SK-N-SH (cell line): ENCODE measurements at regions not wholly inside any gene's neighbourhood (a gene's known extent, or its start where the extent isn't known, plus 50 kb on each side); places are given as distances from the start of the nearest gene placed in this dataset.

Experiments used
- CTCF ChIA-PET: fragments of 300-600, 350-600 bp; formaldehyde crosslinking; extraction: SDS; loops from one replicate; lab custom pipeline; 2021; lab: Yijun Ruan, JAX
- POLR2A ChIA-PET: fragments of 350-600 bp; sonication (Branson Sonifier 250); formaldehyde crosslinking; extraction: SDS; loops from one replicate; lab custom pipeline; 2020; ENCODE audit warnings: antibody characterized with exemption, inconsistent platforms; lab: Yijun Ruan, JAX
- DNase-seq: peaks from one replicate; pipeline ENCODE4 v3.0.0; 2012
- H2AFZ ChIP-seq: fragments of 200-600 bp; sonication (generic); 2 replicates; pipeline ENCODE4 v1.8.1; 2016; ENCODE audit warnings: antibody characterized with exemption, mild to moderate bottlenecking, low read depth
- H3F3A ChIP-seq: fragments of 200-600 bp; sonication (generic); replicated peaks from 2 replicates; pipeline ENCODE3; 2016; ENCODE audit warnings: antibody characterized with exemption, mild to moderate bottlenecking; ENCODE audit not compliant: insufficient read depth
- H3K27ac ChIP-seq, 2 experiments: fragments of 200-500 bp in 1 of 2; fragments of 200-600 bp in 1 of 2; sonication (Bioruptor generic) in 1 of 2; sonication (generic), shearing (Covaris generic) in 1 of 2; 2 replicates each; pipeline versions ENCODE4 v1.5.1 to v1.6.1; 2014 to 2016; ENCODE audit warnings: low read depth in 2 of 2, inconsistent platforms in 1 of 2, low read length in 1 of 2, mild to moderate bottlenecking in 1 of 2, mixed read lengths in 1 of 2
- H3K27me3 ChIP-seq: fragments of 200-600 bp; sonication (generic), shearing (Covaris generic); 2 replicates; pipeline ENCODE4 v1.6.1; 2016; ENCODE audit warnings: mixed run types; ENCODE audit not compliant: insufficient read depth
- H3K36me3 ChIP-seq, 2 experiments: fragments of 200-500 bp in 1 of 2; fragments of 200-600 bp in 1 of 2; sonication (Bioruptor generic) in 1 of 2; sonication (generic) in 1 of 2; replicated peaks in 1 of 2; 2 replicates each; pipeline versions ENCODE3 to v1.5.1; 2014 to 2016; ENCODE audit warnings: low read length in 1 of 2, mild to moderate bottlenecking in 1 of 2; ENCODE audit not compliant: insufficient read depth in 2 of 2, control insufficient read depth in 1 of 2
- H3K4me1 ChIP-seq, 2 experiments: fragments of 200-500 bp in 1 of 2; fragments of 200-600 bp in 1 of 2; sonication (Bioruptor generic) in 1 of 2; sonication (generic), shearing (Covaris generic) in 1 of 2; 2 replicates each; pipeline versions ENCODE4 v1.5.1 to v1.6.1; 2014 to 2016; ENCODE audit warnings: low read depth in 1 of 2, low read length in 1 of 2, mixed run types in 1 of 2; ENCODE audit not compliant: insufficient read depth in 2 of 2, control insufficient read depth in 1 of 2
- H3K4me2 ChIP-seq: fragments of 200-600 bp; sonication (generic), shearing (Covaris generic); 2 replicates; pipeline ENCODE4 v1.6.1; 2017; ENCODE audit warnings: mixed run types
- H3K4me3 ChIP-seq, 2 experiments: fragments of 200-500 bp in 1 of 2; fragments of 200-600 bp in 1 of 2; sonication (Bioruptor generic) in 1 of 2; sonication (generic), shearing (Covaris generic) in 1 of 2; 2 replicates each; pipeline versions ENCODE4 v1.5.1 to v1.8.1; 2014 to 2016; ENCODE audit warnings: low read depth in 2 of 2, inconsistent platforms in 1 of 2, low read length in 1 of 2, mild to moderate bottlenecking in 1 of 2, mixed read lengths in 1 of 2, moderate library complexity in 1 of 2
- H3K79me2 ChIP-seq: fragments of 200-600 bp; sonication (generic); 2 replicates; pipeline ENCODE4 v1.8.1; 2017; ENCODE audit warnings: mild to moderate bottlenecking; ENCODE audit not compliant: insufficient read depth
- H3K9ac ChIP-seq: fragments of 200-600 bp; sonication (generic); 2 replicates; pipeline ENCODE4 v1.6.1; 2017; ENCODE audit warnings: mixed run types
- H3K9me2 ChIP-seq: fragments of 200-600 bp; sonication (generic); 2 replicates; pipeline ENCODE4 v1.6.1; 2017; ENCODE audit warnings: mixed run types
- H3K9me3 ChIP-seq: fragments of 200-600 bp; sonication (generic); 2 replicates; pipeline ENCODE4 v1.6.1; 2017; ENCODE audit warnings: mixed run types, mild to moderate bottlenecking, moderate library complexity
- H4K20me1 ChIP-seq: fragments of 200-600 bp; sonication (generic); 2 replicates; pipeline ENCODE4 v1.6.1; 2017; ENCODE audit warnings: mild to moderate bottlenecking, mixed run types; ENCODE audit not compliant: insufficient read depth
- CHD2 ChIP-seq: fragments of 150-350 bp; IDR thresholded peaks from 2 replicates; pipeline ENCODE4 v1.6.1; 2018; ENCODE audit warnings: low read length; ENCODE audit not compliant: partially characterized antibody
- EP300 ChIP-seq, 2 experiments: IDR thresholded peaks; 2 replicates each; pipeline versions ENCODE4 v1.4.0 to v1.6.1; 2012; ENCODE audit warnings: borderline replicate concordance in 1 of 2, low read depth in 1 of 2, low read length in 1 of 2
- EZH2phosphoT487 ChIP-seq: fragments of 200-600 bp; sonication (generic); IDR thresholded peaks from 2 replicates; pipeline ENCODE4 v1.6.1; 2017; ENCODE audit warnings: low read depth, mixed run types, mild to moderate bottlenecking, antibody characterized with exemption, moderate library complexity, borderline replicate concordance
- FOSL2 ChIP-seq: IDR thresholded peaks from 2 replicates; pipeline ENCODE4 v1.4.0; 2012; ENCODE audit warnings: low read depth, mild to moderate bottlenecking, moderate library complexity, borderline replicate concordance
- FOXM1 ChIP-seq: IDR thresholded peaks from 2 replicates; pipeline ENCODE4 v1.4.0; 2012; ENCODE audit warnings: low read depth, mild to moderate bottlenecking
- GATA2 ChIP-seq: sonication (generic); formaldehyde crosslinking; IDR thresholded peaks from 2 replicates; pipeline ENCODE4 v1.5.0; 2020; ENCODE audit warnings: mild to moderate bottlenecking, missing genetic modification reagents
- IRF3 ChIP-seq: fragments of 150-350 bp; IDR thresholded peaks from 2 replicates; pipeline ENCODE4 v1.6.1; 2016; ENCODE audit warnings: mild to moderate bottlenecking, low read depth, low read length
- MEF2A ChIP-seq: IDR thresholded peaks from 2 replicates; pipeline ENCODE4 v1.4.0; 2012; ENCODE audit warnings: low read depth, borderline replicate concordance
- NFIC ChIP-seq: IDR thresholded peaks from 2 replicates; pipeline ENCODE4 v1.4.0; 2012; ENCODE audit warnings: borderline replicate concordance
- TEAD4 ChIP-seq: IDR thresholded peaks from 2 replicates; pipeline ENCODE4 v1.4.0; 2012; ENCODE audit warnings: mild to moderate bottlenecking, borderline replicate concordance; ENCODE audit not compliant: insufficient read depth
- USF2 ChIP-seq: fragments of 150-350 bp; IDR thresholded peaks from 2 replicates; pipeline ENCODE4 v1.6.1; 2017; ENCODE audit warnings: antibody characterized with exemption, low read length, low read depth, borderline replicate concordance
- YY1 ChIP-seq: IDR thresholded peaks from 2 replicates; pipeline ENCODE4 v1.4.0; 2012; ENCODE audit warnings: low read depth, mild to moderate bottlenecking
- WGBS: methylation state at CpG from one replicate; pipeline ENCODE4 v1.1.6; 2017; ENCODE audit warnings: low lambda C conversion rate; 5-methylcytosine and 5-hydroxymethylcytosine counted together
- TF ChIP-seq, protein P1 (sequence below): IDR thresholded peaks from 2 replicates; pipeline ENCODE4 v1.4.0; 2012; ENCODE audit warnings: low read depth, borderline replicate concordance
- TF ChIP-seq, protein P2 (sequence below): fragments of 200-600 bp; sonication (generic); IDR thresholded peaks from 2 replicates; pipeline ENCODE4 v1.6.1; 2017; ENCODE audit warnings: antibody characterized with exemption, mild to moderate bottlenecking, moderate library complexity

DNA sequence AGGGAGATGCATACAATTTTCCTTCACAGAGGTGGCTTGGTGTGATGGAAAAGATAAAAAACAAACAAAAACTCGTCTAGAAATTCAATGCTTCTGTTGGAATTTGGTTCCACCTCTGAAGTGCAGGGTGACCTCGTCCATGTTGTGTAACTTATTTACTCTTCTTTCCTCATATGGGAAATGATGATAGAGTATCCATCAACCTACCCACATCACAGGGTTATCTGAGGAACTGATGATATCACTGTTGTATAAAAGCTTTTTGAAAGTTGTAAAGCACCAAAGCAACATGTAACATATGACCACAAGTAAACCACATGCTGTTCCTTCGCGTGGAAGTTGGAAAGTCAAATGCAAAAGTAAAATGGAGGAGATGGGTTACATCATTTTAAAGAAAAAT lies 212.0 kb upstream of the SGK1 start:
- Histone ChIP-seq H3K4me1 (no peaks in the 10 kb centered on the region), H3F3A (no peaks in the 10 kb centered on the region), H4K20me1 (no peaks in the 10 kb centered on the region), H2AFZ (no peak overlapping the region), H3K36me3 (no peaks in the 10 kb centered on the region), H3K4me2 (no peak overlapping the region), H3K27me3 (no peaks in the 10 kb centered on the region), H3K9ac (no peak overlapping the region), H3K27ac (no peak overlapping the region), H3K9me3 (no peaks in the 10 kb centered on the region), H3K4me3 (no peak overlapping the region)
- WGBS, result 73% methylated on average over 4 of the region's 4 CpGs
- no peak for DNase-seq
- POLR2A ChIA-PET, result no interaction called here
- CTCF ChIA-PET, result no interaction called here
- TF ChIP-seq GATA2 (CRISPR knock-in tag), result no peak
- no peak for TF ChIP-seq EZH2phosphoT487
- no peak for TF ChIP-seq TEAD4
- no peak for TF ChIP-seq USF2
- no peak for TF ChIP-seq CHD2
- no peak for TF ChIP-seq IRF3
- no peak for TF ChIP-seq NFIC
- TF ChIP-seq YY1, result no peak
- TF ChIP-seq FOSL2, result no peak
- no peak for TF ChIP-seq EP300 (IDR thresholded peaks at IDR 0.05; ENCODE audit: borderline replicate concordance in 1 of 2, low read depth in 1 of 2, low read length in 1 of 2)
- TF ChIP-seq, protein P1, sequence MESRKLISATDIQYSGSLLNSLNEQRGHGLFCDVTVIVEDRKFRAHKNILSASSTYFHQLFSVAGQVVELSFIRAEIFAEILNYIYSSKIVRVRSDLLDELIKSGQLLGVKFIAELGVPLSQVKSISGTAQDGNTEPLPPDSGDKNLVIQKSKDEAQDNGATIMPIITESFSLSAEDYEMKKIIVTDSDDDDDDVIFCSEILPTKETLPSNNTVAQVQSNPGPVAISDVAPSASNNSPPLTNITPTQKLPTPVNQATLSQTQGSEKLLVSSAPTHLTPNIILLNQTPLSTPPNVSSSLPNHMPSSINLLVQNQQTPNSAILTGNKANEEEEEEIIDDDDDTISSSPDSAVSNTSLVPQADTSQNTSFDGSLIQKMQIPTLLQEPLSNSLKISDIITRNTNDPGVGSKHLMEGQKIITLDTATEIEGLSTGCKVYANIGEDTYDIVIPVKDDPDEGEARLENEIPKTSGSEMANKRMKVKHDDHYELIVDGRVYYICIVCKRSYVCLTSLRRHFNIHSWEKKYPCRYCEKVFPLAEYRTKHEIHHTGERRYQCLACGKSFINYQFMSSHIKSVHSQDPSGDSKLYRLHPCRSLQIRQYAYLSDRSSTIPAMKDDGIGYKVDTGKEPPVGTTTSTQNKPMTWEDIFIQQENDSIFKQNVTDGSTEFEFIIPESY, result no peak
- TF ChIP-seq, protein P2, sequence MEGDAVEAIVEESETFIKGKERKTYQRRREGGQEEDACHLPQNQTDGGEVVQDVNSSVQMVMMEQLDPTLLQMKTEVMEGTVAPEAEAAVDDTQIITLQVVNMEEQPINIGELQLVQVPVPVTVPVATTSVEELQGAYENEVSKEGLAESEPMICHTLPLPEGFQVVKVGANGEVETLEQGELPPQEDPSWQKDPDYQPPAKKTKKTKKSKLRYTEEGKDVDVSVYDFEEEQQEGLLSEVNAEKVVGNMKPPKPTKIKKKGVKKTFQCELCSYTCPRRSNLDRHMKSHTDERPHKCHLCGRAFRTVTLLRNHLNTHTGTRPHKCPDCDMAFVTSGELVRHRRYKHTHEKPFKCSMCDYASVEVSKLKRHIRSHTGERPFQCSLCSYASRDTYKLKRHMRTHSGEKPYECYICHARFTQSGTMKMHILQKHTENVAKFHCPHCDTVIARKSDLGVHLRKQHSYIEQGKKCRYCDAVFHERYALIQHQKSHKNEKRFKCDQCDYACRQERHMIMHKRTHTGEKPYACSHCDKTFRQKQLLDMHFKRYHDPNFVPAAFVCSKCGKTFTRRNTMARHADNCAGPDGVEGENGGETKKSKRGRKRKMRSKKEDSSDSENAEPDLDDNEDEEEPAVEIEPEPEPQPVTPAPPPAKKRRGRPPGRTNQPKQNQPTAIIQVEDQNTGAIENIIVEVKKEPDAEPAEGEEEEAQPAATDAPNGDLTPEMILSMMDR, result no peak
- TF ChIP-seq FOXM1, result no peak
- no peak for TF ChIP-seq MEF2A
- TF ChIP-seq, all 33 proteins: peak for 0
- H3K79me2 ChIP-seq, result no peaks in the 10 kb centered on the region
- no peaks in the 10 kb centered on the region for H3K9me2 ChIP-seq
